ENCODE measurements at regions not wholly inside any gene's neighbourhood (a gene's known extent, or its start where the extent isn't known, plus 50 kb on each side); places are given as distances from the start of the nearest gene placed in this dataset.
"Not testable (repeated sequence)": the region's sequence is repeated elsewhere in the genome, so short reads cannot be mapped to it uniquely, and the experiment has no call there.

- no peak for DNase-seq (ENCODE audit: low read depth in 2 of 2)
These were observed 111.3 kb downstream of the KIF26A start for GRCh38 chr14:104249706-104250105.

- no peak for DNase-seq (ENCODE audit: low read depth in 2 of 2)
These were observed 111.8 kb downstream of the KIF26A start for GRCh38 chr14:104250175-104250574.

GRCh38 chr14:104252256-104253215 lies 114.1 kb downstream of the KIF26A start:
- no peak for DNase-seq (ENCODE audit: low read depth in 2 of 2)

- DNase-seq (ENCODE audit: low read depth in 2 of 2) = no peak
These were observed 114.9 kb downstream of the KIF26A start for GRCh38 chr14:104253223-104253822.

GRCh38 chr14:104253901-104254353 lies 115.5 kb downstream of the KIF26A start:
- DNase-seq (ENCODE audit: low read depth in 2 of 2) = no peak

GRCh38 chr14:104254735-104255400 lies 116.5 kb downstream of the KIF26A start:
- no peak for DNase-seq (ENCODE audit: low read depth in 2 of 2)

- DNase-seq (ENCODE audit: low read depth in 2 of 2) = no peak
These were observed 117.6 kb downstream of the KIF26A start for GRCh38 chr14:104256025-104256424.

- DNase-seq (ENCODE audit: low read depth in 2 of 2) = no peak
These were observed 124.4 kb downstream of the KIF26A start for GRCh38 chr14:104262515-104263514.

GRCh38 chr14:104263675-104264358 lies 125.4 kb downstream of the KIF26A start:
- DNase-seq (ENCODE audit: low read depth in 2 of 2) = no peak

GRCh38 chr14:104264495-104265265 lies 126.3 kb downstream of the KIF26A start:
- no peak for DNase-seq (ENCODE audit: low read depth in 2 of 2)

GRCh38 chr14:104265918-104266630 lies 127.7 kb downstream of the KIF26A start:
- no peak for DNase-seq (ENCODE audit: low read depth in 2 of 2)

GRCh38 chr14:104266631-104267575 lies 128.5 kb downstream of the KIF26A start:
- no peak for DNase-seq (ENCODE audit: low read depth in 2 of 2)

GRCh38 chr14:104267895-104268294 lies 129.5 kb downstream of the KIF26A start:
- no peak for DNase-seq (ENCODE audit: low read depth in 2 of 2)

- DNase-seq (ENCODE audit: low read depth in 2 of 2) = no peak
These were observed 129.9 kb downstream of the KIF26A start for GRCh38 chr14:104268295-104268694.

- no peak for DNase-seq (ENCODE audit: low read depth in 2 of 2)
These were observed 130.5 kb downstream of the KIF26A start for GRCh38 chr14:104268725-104269436.

- DNase-seq (ENCODE audit: low read depth in 2 of 2) = not testable (repeated sequence)
These were observed 131.3 kb downstream of the KIF26A start for GRCh38 chr14:104269511-104270241.

GRCh38 chr14:104271391-104271790 lies 133.0 kb downstream of the KIF26A start:
- no peak for DNase-seq (ENCODE audit: low read depth in 2 of 2)

All from activated CD8-positive, alpha-beta memory T cell treated with anti-CD3 and anti-CD28 coated beads for 4 hours (primary cell).